ENCODE measurements at regions not wholly inside any gene's neighbourhood (a gene's known extent, or its start where the extent isn't known, plus 50 kb on each side); places are given as distances from the start of the nearest gene placed in this dataset.

DNA sequence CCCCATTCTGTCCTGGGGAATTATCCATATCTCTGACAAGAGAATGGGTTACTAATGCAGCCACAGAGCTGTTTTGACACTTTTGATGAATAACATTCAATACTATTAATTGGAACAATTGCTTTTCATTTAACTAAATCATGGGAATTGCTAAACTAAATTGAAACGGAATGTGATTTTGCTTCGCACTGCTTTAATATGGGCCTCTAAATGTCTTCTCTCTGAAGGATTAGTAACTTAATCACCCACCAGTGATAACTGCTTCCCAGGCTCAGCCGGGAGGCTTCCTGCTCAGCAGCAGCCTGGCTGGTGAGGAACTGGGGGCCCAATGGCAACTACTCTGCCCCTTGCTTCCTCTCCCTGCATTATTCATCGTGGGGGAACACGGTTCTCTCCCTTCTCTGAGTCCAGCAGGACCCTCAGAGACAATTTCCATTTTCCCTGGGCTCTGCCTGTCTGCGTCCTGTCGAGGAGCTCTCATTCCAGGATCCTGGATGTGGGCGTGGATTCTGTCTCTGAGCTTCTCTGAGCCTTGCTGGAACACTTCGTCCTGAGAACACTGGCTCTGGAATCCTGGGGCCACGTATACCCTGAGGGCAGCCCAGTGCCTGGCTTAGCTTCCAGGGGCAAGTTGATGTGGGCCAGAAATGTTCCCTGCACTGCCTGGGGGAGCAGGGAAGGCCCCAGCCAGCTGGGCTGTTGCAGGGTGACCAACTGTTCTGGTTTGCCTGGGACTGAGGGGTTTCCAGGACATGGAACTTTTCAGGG lies 308.9 kb downstream of the DHX35 start (continued):
- TF ChIP-seq, protein P1, sequence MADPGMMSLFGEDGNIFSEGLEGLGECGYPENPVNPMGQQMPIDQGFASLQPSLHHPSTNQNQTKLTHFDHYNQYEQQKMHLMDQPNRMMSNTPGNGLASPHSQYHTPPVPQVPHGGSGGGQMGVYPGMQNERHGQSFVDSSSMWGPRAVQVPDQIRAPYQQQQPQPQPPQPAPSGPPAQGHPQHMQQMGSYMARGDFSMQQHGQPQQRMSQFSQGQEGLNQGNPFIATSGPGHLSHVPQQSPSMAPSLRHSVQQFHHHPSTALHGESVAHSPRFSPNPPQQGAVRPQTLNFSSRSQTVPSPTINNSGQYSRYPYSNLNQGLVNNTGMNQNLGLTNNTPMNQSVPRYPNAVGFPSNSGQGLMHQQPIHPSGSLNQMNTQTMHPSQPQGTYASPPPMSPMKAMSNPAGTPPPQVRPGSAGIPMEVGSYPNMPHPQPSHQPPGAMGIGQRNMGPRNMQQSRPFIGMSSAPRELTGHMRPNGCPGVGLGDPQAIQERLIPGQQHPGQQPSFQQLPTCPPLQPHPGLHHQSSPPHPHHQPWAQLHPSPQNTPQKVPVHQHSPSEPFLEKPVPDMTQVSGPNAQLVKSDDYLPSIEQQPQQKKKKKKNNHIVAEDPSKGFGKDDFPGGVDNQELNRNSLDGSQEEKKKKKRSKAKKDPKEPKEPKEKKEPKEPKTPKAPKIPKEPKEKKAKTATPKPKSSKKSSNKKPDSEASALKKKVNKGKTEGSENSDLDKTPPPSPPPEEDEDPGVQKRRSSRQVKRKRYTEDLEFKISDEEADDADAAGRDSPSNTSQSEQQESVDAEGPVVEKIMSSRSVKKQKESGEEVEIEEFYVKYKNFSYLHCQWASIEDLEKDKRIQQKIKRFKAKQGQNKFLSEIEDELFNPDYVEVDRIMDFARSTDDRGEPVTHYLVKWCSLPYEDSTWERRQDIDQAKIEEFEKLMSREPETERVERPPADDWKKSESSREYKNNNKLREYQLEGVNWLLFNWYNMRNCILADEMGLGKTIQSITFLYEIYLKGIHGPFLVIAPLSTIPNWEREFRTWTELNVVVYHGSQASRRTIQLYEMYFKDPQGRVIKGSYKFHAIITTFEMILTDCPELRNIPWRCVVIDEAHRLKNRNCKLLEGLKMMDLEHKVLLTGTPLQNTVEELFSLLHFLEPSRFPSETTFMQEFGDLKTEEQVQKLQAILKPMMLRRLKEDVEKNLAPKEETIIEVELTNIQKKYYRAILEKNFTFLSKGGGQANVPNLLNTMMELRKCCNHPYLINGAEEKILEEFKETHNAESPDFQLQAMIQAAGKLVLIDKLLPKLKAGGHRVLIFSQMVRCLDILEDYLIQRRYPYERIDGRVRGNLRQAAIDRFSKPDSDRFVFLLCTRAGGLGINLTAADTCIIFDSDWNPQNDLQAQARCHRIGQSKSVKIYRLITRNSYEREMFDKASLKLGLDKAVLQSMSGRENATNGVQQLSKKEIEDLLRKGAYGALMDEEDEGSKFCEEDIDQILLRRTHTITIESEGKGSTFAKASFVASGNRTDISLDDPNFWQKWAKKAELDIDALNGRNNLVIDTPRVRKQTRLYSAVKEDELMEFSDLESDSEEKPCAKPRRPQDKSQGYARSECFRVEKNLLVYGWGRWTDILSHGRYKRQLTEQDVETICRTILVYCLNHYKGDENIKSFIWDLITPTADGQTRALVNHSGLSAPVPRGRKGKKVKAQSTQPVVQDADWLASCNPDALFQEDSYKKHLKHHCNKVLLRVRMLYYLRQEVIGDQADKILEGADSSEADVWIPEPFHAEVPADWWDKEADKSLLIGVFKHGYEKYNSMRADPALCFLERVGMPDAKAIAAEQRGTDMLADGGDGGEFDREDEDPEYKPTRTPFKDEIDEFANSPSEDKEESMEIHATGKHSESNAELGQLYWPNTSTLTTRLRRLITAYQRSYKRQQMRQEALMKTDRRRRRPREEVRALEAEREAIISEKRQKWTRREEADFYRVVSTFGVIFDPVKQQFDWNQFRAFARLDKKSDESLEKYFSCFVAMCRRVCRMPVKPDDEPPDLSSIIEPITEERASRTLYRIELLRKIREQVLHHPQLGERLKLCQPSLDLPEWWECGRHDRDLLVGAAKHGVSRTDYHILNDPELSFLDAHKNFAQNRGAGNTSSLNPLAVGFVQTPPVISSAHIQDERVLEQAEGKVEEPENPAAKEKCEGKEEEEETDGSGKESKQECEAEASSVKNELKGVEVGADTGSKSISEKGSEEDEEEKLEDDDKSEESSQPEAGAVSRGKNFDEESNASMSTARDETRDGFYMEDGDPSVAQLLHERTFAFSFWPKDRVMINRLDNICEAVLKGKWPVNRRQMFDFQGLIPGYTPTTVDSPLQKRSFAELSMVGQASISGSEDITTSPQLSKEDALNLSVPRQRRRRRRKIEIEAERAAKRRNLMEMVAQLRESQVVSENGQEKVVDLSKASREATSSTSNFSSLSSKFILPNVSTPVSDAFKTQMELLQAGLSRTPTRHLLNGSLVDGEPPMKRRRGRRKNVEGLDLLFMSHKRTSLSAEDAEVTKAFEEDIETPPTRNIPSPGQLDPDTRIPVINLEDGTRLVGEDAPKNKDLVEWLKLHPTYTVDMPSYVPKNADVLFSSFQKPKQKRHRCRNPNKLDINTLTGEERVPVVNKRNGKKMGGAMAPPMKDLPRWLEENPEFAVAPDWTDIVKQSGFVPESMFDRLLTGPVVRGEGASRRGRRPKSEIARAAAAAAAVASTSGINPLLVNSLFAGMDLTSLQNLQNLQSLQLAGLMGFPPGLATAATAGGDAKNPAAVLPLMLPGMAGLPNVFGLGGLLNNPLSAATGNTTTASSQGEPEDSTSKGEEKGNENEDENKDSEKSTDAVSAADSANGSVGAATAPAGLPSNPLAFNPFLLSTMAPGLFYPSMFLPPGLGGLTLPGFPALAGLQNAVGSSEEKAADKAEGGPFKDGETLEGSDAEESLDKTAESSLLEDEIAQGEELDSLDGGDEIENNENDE (IDR thresholded peaks at IDR 0.05; ENCODE audit: insufficient replicate concordance, low read length) = no peak
- TF ChIP-seq SUZ12 (IDR thresholded peaks at IDR 0.05; ENCODE audit: low read length) = no peak
- TF ChIP-seq CEBPB (IDR thresholded peaks at IDR 0.05; ENCODE audit: low read depth, low read length) = no peak
- TF ChIP-seq, protein P2, sequence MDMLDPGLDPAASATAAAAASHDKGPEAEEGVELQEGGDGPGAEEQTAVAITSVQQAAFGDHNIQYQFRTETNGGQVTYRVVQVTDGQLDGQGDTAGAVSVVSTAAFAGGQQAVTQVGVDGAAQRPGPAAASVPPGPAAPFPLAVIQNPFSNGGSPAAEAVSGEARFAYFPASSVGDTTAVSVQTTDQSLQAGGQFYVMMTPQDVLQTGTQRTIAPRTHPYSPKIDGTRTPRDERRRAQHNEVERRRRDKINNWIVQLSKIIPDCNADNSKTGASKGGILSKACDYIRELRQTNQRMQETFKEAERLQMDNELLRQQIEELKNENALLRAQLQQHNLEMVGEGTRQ (IDR thresholded peaks at IDR 0.05; ENCODE audit: low read length) = no peak
- TF ChIP-seq SP1 (IDR thresholded peaks at IDR 0.05; ENCODE audit: low read depth, low read length) = no peak
- TF ChIP-seq, protein P3, sequence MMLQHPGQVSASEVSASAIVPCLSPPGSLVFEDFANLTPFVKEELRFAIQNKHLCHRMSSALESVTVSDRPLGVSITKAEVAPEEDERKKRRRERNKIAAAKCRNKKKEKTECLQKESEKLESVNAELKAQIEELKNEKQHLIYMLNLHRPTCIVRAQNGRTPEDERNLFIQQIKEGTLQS (IDR thresholded peaks at IDR 0.05; ENCODE audit: insufficient read depth, low read depth, low read length) = no peak
- TF ChIP-seq, protein P4, sequence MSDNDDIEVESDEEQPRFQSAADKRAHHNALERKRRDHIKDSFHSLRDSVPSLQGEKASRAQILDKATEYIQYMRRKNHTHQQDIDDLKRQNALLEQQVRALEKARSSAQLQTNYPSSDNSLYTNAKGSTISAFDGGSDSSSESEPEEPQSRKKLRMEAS (IDR thresholded peaks at IDR 0.05) = no peak
- no peak for TF ChIP-seq BRCA1 (IDR thresholded peaks at IDR 0.05; ENCODE audit: low read depth, low read length)
